NCI-H2196 treated with DMSO at 0.1 percent for 48 hours (cell line): ENCODE measurements at regions not wholly inside any gene's neighbourhood (a gene's known extent, or its start where the extent isn't known, plus 50 kb on each side); places are given as distances from the start of the nearest gene placed in this dataset.
"Not testable (repeated sequence)": the region's sequence is repeated elsewhere in the genome, so short reads cannot be mapped to it uniquely, and the experiment has no call there.

Experiments used
- DNase-seq: peaks from one replicate; lab custom pipeline; 2025; ENCODE audit not compliant: unreplicated experiment; lab: John Stamatoyannopoulos, UW

DNA sequence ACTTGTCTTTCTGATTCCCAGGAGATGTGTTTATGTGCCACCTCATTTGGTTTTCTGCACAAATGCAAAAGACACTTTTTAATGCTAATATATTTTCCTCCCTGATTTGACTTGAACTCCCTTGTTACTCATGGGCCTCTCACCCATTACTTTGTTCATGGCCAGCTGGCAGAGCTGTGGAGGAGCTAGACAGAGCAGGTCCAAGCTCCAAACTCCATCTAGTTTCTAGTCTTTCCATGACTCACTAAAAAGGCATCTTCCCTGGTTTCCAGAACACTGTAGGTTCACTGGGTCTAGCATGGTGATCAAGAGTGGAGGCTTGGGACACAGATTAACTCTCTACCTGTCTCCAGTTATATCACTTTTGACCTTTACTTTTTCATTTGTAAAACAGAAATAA is 161.0 kb upstream of the SLC28A3 start:
- DNase-seq = no peak

DNA sequence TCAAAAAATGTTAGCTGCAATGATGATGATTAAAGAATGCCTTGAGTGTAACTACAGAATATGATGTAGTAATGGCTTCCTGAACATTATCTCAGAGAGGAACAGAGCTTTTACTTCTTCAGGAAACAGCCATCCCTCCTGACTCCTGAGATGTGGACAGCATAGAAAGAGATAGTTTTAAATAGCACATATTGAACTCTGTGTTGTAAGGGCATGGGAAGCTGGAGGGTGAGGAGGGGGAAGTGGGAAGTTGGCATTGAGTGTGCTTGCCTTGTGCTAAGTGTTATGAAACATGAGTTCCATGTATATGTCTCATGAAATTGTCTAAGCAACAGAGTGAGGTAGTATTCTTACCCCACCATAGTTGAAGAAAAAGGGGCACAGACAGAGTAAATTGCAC is 161.5 kb upstream of the SLC28A3 start:
- no peak for DNase-seq

- no peak for DNase-seq
These were observed 163.8 kb upstream of the SLC28A3 start for GRCh38 chr9:84504360-84504759.

GRCh38 chr9:84511651-84512050 is 157.9 kb upstream of the NTRK2 start:
- no peak for DNase-seq

DNA sequence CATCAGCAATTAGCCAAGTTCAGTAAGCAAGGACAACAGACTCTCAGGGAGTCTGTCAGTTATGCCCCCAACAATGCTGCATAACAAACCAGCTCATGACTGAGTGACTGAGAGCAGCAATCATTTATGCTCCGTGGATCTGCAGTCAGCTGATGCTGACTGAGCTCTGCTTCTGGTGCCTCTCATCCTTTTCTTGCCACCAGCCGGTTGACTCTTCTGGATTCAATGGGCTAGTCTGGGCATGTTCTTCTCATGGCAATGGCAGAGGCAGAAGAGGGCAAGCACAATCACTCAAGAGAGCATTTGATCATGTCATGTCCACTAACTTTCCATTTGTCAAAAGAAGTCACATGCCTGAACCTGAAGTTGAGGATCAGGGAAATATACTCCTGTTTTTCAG is 157.0 kb upstream of the NTRK2 start:
- no peak for DNase-seq

DNA sequence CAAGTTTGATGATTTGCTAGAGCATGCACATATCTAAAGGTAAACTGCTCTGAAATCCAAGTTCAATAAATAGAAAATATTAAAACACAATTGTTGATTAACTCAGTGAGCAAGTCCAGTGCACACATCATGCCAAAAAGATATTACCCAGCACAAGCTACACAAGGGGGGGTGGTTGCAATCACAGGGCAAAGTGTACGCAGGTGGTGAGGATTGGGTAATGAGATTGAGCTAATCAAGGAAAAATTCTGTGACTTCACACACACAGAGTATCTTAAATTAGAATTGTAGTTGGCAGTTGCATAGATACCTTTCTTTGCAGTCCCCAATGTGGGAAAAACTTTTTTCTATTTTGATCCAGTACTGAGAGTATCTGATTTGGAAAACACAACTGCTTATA is 156.1 kb upstream of the NTRK2 start:
- no peak for DNase-seq

GRCh38 chr9:84513979-84514378 is 155.6 kb upstream of the NTRK2 start:
- DNase-seq = no peak

- no peak for DNase-seq
These were observed 155.1 kb upstream of the NTRK2 start for GRCh38 chr9:84514421-84514820.

- no peak for DNase-seq
These were observed 152.5 kb upstream of the NTRK2 start for GRCh38 chr9:84517026-84517425.

DNA sequence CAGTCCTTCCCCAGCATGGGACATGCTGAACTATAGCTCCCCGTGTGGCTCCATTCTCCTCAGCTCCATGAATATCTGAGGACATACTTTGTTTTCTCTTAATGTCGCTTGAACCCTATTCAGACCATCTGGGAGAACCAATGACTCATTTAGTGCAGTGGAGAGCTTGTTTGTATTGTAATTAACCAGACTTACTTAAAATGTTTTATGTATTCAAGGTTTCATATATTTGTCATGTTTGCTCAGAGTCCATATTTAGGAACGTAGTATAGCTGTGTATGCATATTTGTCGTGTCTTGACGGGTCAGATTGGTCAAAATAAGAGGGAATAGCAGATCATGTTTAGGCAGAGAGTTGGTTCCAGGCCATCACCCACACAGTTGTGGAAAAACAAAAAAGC is 150.1 kb upstream of the NTRK2 start:
- no peak for DNase-seq

GRCh38 chr9:84521208-84521607 is 148.3 kb upstream of the NTRK2 start:
- DNase-seq = no peak

DNA sequence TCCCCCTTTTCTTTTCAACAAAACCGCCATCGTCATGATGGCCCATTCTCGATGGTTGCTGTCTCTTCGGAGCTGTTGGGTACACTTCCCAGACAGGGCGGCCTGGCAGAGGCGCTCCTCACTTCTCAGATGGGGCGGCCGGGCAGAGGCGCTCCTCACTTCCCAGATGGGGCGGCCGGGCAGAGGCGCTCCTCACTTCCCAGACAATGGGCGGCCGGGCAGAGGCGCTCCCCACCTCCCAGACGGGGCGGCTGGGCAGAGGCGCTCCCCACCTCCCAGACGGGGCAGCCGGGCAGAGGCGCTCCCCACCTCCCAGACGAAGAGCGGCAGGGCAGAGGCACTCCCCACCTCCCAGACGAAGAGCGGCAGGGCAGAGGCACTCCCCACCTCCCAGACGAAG is 143.3 kb upstream of the NTRK2 start:
- not testable (repeated sequence) for DNase-seq

- not testable (repeated sequence) for DNase-seq
These were observed 142.3 kb upstream of the NTRK2 start for GRCh38 chr9:84527060-84527720.

- DNase-seq = not testable (repeated sequence)
These were observed 133.6 kb upstream of the NTRK2 start for GRCh38 chr9:84535973-84536372.

DNA sequence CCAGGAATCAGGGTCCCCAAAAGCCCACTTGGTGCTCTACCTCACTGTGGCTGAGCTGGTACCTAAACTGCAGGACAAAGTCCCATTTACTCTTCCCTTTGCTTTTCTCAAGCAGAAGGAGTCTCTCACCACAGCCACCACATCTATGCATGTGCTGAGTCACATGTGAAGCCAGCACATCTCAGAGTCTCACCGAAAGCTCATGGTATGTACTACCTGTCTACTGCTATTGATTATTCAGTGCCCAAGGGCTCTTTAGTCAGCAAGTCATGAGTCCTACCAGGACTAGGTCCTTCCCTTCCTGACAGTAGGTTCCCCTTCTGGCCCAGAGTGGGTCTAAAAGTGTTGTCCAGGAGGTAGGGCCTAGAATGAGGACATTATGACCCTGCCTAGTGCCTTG is 130.7 kb upstream of the NTRK2 start:
- DNase-seq = no peak

DNA sequence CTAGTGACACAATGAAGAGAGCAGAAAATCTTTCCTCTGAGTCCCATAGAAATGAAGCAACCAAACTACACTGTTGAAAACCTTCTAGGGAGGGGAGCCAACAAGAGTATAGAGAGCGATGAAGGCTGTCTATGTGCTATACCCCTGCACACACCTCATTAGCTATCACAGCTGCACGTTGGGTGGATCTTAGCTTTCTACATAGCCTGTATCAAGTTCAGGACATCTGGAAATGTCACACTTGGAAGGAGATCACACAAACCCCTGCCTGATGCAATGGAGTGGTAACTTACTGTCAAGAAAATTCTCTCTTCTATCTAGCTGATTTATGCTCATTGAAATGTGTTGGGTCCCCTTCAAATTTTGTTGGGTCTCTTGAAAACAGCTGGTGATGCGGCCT is 127.0 kb upstream of the NTRK2 start:
- DNase-seq = no peak

- no peak for DNase-seq
These were observed 115.4 kb upstream of the NTRK2 start for GRCh38 chr9:84554069-84554664.

DNA sequence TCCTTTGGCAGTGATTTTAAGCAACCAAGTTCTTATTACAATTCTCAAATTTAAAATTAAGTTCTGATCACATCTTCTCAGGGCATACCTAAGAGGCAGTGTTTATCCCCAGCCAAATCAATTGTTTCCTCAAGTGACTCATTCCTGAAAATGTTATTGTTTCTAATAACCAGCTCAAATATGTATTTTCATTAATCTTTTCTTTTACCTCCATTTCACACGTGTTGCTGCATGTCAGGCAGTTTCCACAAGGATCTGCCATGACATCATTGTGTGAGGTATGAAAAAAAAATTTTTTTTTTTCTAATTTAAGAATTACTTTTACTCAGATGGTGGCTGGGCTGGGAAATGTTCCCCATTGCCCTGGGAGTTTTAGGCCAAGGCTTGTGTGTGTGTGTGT is 113.0 kb upstream of the NTRK2 start:
- no peak for DNase-seq

DNA sequence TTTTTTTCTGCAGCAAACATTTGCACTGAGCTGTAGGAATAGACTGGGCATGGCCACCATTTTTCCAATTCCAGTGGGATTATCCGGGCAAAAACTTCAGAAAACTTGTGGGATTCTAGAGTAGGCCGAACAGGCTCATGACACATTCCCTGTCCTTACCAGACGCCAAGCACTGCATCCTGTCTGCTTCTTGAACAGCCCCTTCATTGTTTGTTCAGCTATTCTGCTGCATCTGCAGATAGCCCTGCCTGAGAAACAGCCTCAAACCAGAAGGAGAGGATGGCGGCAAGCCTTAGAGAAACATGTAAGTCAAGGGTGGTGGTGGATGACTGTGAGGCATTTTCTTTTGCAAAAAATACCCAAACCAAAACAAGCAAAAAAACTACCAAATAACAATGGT is 111.8 kb upstream of the NTRK2 start:
- DNase-seq = no peak

- DNase-seq = no peak
These were observed 105.8 kb upstream of the NTRK2 start for GRCh38 chr9:84563691-84564090.

DNA sequence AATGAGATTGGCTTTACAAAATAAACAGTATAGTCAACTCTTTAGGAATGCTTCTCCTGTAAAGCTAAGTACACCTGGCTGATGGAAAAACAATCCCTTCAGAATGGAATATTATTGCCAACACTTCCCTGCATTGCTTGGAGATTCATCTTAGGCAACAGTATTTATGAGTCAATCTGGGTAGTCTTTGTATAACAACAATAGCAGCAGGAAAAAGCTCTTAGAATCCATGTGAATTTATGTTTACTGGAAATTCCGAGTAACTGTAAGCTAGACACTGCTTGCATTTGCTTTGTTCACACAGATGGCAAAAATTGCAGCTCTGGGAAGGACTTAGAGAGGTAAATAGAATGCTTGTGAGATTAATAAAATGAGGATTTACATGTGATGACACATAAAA is 101.7 kb upstream of the NTRK2 start:
- no peak for DNase-seq

DNA sequence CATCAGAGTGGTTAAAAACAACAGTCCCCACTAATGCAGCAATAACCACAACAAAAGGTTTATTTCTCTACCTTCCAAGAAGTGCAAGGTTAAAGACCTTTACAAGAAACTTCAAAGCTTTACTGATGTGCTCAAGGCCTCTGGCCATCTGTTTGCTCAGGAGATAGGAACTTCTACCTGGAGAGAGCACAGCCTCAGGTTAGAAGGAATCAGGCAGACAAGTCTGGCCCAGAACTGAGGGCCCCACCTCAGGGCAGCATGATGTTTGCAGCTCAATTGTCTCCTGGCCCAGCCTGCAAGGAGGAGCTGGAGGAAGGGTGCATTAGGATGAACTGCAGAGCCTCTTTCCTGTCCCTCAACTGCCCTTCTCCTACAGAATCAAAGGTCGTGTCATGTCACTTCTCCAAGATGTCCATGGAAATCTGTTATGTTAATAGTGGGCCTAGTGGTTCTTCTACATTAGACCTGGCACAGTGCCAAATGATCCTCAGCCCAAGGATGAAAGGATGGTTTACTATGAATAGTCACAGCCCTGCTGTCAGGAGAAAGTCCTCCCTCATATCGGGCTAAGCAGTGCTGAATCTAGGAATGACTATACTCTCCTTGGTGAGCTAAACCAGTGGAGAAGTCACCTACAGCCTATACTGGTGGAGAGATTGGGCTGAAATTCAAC is 98.9 kb upstream of the NTRK2 start:
- DNase-seq = no peak

GRCh38 chr9:84573083-84573482 is 96.4 kb upstream of the NTRK2 start:
- DNase-seq = no peak
